ENCODE measurements at regions not wholly inside any gene's neighbourhood (a gene's known extent, or its start where the extent isn't known, plus 50 kb on each side); places are given as distances from the start of the nearest gene placed in this dataset.

DNA sequence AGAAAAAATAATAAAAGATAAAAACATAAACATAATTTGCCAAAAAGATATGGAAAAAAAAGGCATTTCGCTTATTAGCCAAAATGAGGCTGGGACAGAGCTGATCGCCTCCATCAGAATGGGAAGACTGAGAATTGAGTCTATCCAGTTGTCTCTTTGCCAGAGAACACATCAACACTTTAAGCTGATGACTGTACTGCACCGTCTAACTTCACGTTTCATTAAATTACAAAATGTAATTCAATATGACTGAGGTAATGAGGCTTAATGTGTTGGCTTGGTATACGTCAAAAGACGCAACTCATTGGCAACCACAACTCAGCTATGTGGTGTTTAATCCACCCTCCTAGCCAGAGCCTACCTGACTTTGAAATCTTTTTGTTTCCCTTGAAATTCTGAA lies 462.7 kb upstream of the CD180 start:
- Histone ChIP-seq H3K27me3 (ENCODE audit: control insufficient read depth, insufficient read depth, low read length) (no peaks in the 10 kb centered on the region), H3K27ac (ENCODE audit: low read depth in 2 of 2, low read length in 2 of 2) (no peak overlapping the region), H3K9me3 (ENCODE audit: control insufficient read depth in 2 of 3, insufficient read depth in 1 of 3, low read length in 3 of 3) (no peaks in the 10 kb centered on the region), H3K9ac (ENCODE audit: low read length in 3 of 3) (no peak overlapping the region), H3K4me3 (ENCODE audit: low read length in 3 of 3) (no peak overlapping the region), H3K4me1 (ENCODE audit: control insufficient read depth in 2 of 3, insufficient read depth in 2 of 3, low read depth in 1 of 3, low read length in 3 of 3) (no peaks in the 10 kb centered on the region), H3K36me3 (ENCODE audit: control insufficient read depth in 2 of 3, insufficient read depth in 3 of 3, low read length in 3 of 3) (no peaks in the 10 kb centered on the region)
- intact Hi-C loops (cut with DNase I), result no loop called here
- FAIRE-seq (no peak), DNase-seq (no peak)
- TF ChIP-seq, protein P1, sequence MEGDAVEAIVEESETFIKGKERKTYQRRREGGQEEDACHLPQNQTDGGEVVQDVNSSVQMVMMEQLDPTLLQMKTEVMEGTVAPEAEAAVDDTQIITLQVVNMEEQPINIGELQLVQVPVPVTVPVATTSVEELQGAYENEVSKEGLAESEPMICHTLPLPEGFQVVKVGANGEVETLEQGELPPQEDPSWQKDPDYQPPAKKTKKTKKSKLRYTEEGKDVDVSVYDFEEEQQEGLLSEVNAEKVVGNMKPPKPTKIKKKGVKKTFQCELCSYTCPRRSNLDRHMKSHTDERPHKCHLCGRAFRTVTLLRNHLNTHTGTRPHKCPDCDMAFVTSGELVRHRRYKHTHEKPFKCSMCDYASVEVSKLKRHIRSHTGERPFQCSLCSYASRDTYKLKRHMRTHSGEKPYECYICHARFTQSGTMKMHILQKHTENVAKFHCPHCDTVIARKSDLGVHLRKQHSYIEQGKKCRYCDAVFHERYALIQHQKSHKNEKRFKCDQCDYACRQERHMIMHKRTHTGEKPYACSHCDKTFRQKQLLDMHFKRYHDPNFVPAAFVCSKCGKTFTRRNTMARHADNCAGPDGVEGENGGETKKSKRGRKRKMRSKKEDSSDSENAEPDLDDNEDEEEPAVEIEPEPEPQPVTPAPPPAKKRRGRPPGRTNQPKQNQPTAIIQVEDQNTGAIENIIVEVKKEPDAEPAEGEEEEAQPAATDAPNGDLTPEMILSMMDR (IDR thresholded peaks at IDR 0.05; ENCODE audit: borderline replicate concordance, extremely low read depth, insufficient read depth), result no peak

DNA sequence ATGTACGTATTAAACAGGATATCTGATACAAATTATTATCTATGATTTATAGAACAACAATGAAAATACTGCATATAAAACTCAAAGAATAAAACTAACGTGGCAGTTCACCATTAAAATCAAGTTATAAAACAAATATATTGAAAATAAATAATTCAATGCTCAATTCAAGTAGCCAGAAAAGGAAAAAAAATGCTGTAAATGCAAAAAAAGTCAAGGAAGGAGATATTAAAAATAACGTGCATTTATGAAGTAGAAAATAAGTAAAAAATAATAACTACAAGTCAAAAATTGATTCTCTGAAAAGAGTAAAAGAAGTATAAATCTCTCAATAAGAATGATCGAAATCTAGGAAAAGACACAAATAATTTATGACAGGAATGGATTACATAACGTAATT lies 460.5 kb upstream of the CD180 start:
- no peak overlapping the region for H3K27ac ChIP-seq (ENCODE audit: low read depth in 2 of 2, low read length in 2 of 2)
- TF ChIP-seq, protein P1 (IDR thresholded peaks at IDR 0.05; ENCODE audit: borderline replicate concordance, extremely low read depth, insufficient read depth), result no peak
- no peak for FAIRE-seq
- H3K9ac ChIP-seq (ENCODE audit: low read length in 3 of 3), result no peak overlapping the region
- H3K4me1 ChIP-seq (ENCODE audit: control insufficient read depth in 2 of 3, insufficient read depth in 2 of 3, low read depth in 1 of 3, low read length in 3 of 3), result no peaks in the 10 kb centered on the region
- H3K4me3 ChIP-seq (ENCODE audit: low read length in 3 of 3), result no peak overlapping the region
- DNase-seq, result no peak
- intact Hi-C loops (cut with DNase I), result no loop called here
- H3K36me3 ChIP-seq (ENCODE audit: control insufficient read depth in 2 of 3, insufficient read depth in 3 of 3, low read length in 3 of 3), result no peaks in the 10 kb centered on the region
- no peaks in the 10 kb centered on the region for H3K9me3 ChIP-seq (ENCODE audit: control insufficient read depth in 2 of 3, insufficient read depth in 1 of 3, low read length in 3 of 3)
- no peaks in the 10 kb centered on the region for H3K27me3 ChIP-seq (ENCODE audit: control insufficient read depth, insufficient read depth, low read length)

DNA sequence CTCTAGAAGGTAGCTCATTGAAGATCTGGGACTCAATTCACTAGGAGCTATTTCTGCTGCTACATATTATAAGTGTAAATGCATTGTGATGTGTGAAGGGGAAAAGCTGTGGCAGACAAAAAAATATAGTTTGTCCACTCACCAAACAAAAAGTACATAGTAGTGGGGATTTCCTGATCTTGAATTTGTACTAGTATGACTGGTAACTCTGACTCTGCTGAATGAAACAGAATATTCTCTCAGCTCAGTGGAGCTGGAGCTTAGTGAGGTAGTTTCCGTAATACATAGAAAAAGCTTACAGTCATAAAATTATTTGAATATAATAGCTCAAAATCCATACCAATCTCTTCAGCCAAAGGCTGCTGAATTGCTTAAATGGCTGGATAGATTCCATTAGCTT lies 455.6 kb upstream of the CD180 start:
- FAIRE-seq, result no peak
- no peak for DNase-seq
- TF ChIP-seq, protein P1 (IDR thresholded peaks at IDR 0.05; ENCODE audit: borderline replicate concordance, extremely low read depth, insufficient read depth), result no peak
- intact Hi-C loops (cut with DNase I), result no loop called here
- Histone ChIP-seq H3K4me1 (ENCODE audit: control insufficient read depth in 2 of 3, insufficient read depth in 2 of 3, low read depth in 1 of 3, low read length in 3 of 3) (no peaks in the 10 kb centered on the region), H3K9ac (ENCODE audit: low read length in 3 of 3) (no peak overlapping the region), H3K9me3 (ENCODE audit: control insufficient read depth in 2 of 3, insufficient read depth in 1 of 3, low read length in 3 of 3) (no peaks in the 10 kb centered on the region), H3K4me3 (ENCODE audit: low read length in 3 of 3) (no peak overlapping the region), H3K27me3 (ENCODE audit: control insufficient read depth, insufficient read depth, low read length) (no peaks in the 10 kb centered on the region), H3K27ac (ENCODE audit: low read depth in 2 of 2, low read length in 2 of 2) (no peak overlapping the region), H3K36me3 (ENCODE audit: control insufficient read depth in 2 of 3, insufficient read depth in 3 of 3, low read length in 3 of 3) (no peaks in the 10 kb centered on the region)

DNA sequence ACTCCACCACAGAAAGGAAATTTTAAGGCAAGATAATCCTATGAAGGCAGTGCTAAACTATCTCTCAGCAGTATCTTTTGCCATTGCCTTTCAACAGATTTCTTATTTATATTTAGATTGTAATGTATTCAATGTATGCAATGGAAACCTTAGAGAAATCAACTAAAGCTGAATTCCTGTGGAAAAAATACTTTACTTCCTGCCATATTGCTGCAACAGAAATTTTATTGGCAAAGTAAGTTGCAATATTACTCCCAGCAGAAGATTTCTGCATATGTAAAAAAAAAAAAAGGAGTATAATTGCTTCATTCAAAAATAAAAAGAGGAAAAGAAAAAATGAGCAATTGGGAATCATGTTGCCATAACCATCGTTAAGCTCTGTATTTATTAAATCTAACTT lies 454.6 kb upstream of the CD180 start:
- TF ChIP-seq, protein P1 (IDR thresholded peaks at IDR 0.05; ENCODE audit: borderline replicate concordance, extremely low read depth, insufficient read depth), result no peak
- no peak for DNase-seq
- Histone ChIP-seq H3K27me3 (ENCODE audit: control insufficient read depth, insufficient read depth, low read length) (no peaks in the 10 kb centered on the region), H3K36me3 (ENCODE audit: control insufficient read depth in 2 of 3, insufficient read depth in 3 of 3, low read length in 3 of 3) (no peaks in the 10 kb centered on the region), H3K4me1 (ENCODE audit: control insufficient read depth in 2 of 3, insufficient read depth in 2 of 3, low read depth in 1 of 3, low read length in 3 of 3) (no peaks in the 10 kb centered on the region), H3K4me3 (ENCODE audit: low read length in 3 of 3) (no peak overlapping the region), H3K9ac (ENCODE audit: low read length in 3 of 3) (no peak overlapping the region), H3K27ac (ENCODE audit: low read depth in 2 of 2, low read length in 2 of 2) (no peak overlapping the region), H3K9me3 (ENCODE audit: control insufficient read depth in 2 of 3, insufficient read depth in 1 of 3, low read length in 3 of 3) (no peaks in the 10 kb centered on the region)
- intact Hi-C loops (cut with DNase I), result no loop called here
- no peak for FAIRE-seq

Measured in kidney (tissue), 13 donors.